KOPT-K1 (cell line): ENCODE measurements at regions not wholly inside any gene's neighbourhood (a gene's known extent, or its start where the extent isn't known, plus 50 kb on each side); places are given as distances from the start of the nearest gene placed in this dataset.
"Not testable (repeated sequence)": the region's sequence is repeated elsewhere in the genome, so short reads cannot be mapped to it uniquely, and the experiment has no call there.

Experiments used
- H3K27ac ChIP-seq: fragments of 200-600 bp; sonication (generic); 2 replicates; pipeline ENCODE4 v1.5.1; 2016; ENCODE audit warnings: antibody characterized with exemption, mild to moderate bottlenecking, low read depth, low read length; ENCODE audit not compliant: poor library complexity, severe bottlenecking
- H3K36me3 ChIP-seq: fragments of 200-600 bp; sonication (generic); 2 replicates; pipeline ENCODE4 v1.5.1; 2017; ENCODE audit warnings: antibody characterized with exemption, mild to moderate bottlenecking, low read length, moderate library complexity; ENCODE audit not compliant: insufficient read depth
- H3K9me3 ChIP-seq: fragments of 200-600 bp; sonication (generic); 2 replicates; pipeline ENCODE4 v1.5.1; 2017; ENCODE audit warnings: antibody characterized with exemption, low read length, mild to moderate bottlenecking; ENCODE audit not compliant: insufficient read depth, poor library complexity, severe bottlenecking

DNA sequence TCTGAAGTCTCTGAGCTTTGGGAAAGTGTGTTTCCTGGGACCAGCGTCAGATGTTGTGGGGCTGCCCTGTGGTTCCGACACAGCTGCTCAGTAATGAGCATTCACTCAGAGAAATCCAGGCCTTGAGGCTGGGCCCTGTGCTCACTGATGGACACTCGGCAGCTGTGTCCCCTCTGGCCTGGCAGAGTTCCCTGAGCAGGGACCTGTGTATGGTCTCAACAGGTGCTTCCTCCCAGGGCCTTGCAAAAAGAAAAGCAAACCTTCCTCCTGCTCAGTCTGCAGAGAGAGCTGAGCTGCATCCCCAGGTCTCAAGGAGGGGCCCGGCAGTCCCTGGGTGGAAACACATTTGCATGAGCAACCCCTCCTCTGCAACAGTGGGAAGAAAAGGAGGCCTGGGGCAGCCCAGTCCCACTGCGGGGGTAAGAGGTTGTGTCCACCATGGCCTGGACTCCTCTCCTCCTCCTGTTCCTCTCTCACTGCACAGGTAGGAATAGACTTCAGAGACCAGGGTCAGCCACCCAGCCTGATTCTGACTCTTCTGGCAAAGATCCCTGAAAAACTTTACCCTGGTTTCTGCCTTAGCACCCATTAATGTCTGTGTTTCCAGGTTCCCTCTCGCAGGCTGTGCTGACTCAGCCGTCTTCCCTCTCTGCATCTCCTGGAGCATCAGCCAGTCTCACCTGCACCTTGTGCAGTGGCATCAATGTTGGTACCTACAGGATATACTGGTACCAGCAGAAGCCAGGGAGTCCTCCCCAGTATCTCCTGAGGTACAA lies 131.2 kb downstream of the VPREB1 start:
- Histone ChIP-seq H3K9me3 (no peaks in the 10 kb centered on the region), H3K27ac (no peak overlapping the region), H3K36me3 (no peaks in the 10 kb centered on the region)

DNA sequence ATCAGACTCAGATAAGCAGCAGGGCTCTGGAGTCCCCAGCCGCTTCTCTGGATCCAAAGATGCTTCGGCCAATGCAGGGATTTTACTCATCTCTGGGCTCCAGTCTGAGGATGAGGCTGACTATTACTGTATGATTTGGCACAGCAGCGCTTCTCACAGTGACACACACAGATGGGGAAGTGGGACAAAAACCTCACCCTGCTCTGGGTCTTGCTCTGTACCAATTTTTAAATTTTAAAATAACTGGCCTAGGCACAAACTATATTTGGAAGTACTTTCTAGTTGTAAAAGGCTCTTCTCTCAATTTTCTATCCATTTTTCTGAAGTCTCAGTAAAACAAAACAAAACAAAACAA lies 131.7 kb downstream of the VPREB1 start:
- no peaks in the 10 kb centered on the region for H3K36me3 ChIP-seq
- H3K27ac ChIP-seq = no peak overlapping the region
- no peaks in the 10 kb centered on the region for H3K9me3 ChIP-seq

DNA sequence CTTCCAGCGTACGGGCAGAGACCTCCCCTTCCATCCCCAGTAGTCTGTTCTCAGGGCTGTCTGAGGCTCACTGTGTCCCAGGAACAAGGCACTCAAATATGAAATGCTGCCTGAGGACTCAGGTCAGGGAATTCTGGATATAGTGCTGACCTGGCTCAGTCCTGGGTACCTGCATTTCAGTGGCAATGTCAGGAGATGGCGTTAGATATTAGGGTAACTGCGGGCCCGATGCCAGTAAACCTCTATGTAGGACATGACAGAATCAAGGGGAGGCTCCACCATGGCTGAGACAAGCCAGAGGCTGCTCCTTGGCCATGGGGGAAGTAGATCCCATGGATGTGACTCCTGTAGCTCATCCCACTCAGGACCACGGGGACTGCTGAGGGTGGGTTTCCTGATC lies 131.7 kb downstream of the ZNF280B start:
- not testable (repeated sequence) for H3K27ac ChIP-seq, H3K36me3 ChIP-seq, H3K9me3 ChIP-seq

DNA sequence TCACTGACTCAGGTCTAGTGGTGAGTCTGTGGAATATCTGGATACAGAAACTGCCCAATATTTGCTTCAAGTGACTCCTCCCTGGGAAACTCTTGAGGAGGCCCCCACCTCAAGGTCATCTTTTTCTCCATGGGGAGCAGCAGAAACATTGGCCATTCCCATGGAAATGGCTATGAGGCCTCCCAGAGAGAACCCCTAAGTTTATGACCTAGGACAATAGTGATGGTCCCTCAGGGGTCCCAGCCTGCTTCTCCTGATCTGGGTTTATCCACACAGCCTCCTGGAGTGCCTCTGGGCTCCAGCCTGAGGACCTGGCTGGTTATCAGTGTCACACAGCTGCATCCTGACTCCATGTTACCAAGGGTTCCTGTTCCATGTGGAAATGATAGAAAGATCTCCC lies 131.2 kb downstream of the ZNF280B start:
- H3K27ac ChIP-seq = no peak overlapping the region
- no peaks in the 10 kb centered on the region for H3K36me3 ChIP-seq
- H3K9me3 ChIP-seq = no peaks in the 10 kb centered on the region

DNA sequence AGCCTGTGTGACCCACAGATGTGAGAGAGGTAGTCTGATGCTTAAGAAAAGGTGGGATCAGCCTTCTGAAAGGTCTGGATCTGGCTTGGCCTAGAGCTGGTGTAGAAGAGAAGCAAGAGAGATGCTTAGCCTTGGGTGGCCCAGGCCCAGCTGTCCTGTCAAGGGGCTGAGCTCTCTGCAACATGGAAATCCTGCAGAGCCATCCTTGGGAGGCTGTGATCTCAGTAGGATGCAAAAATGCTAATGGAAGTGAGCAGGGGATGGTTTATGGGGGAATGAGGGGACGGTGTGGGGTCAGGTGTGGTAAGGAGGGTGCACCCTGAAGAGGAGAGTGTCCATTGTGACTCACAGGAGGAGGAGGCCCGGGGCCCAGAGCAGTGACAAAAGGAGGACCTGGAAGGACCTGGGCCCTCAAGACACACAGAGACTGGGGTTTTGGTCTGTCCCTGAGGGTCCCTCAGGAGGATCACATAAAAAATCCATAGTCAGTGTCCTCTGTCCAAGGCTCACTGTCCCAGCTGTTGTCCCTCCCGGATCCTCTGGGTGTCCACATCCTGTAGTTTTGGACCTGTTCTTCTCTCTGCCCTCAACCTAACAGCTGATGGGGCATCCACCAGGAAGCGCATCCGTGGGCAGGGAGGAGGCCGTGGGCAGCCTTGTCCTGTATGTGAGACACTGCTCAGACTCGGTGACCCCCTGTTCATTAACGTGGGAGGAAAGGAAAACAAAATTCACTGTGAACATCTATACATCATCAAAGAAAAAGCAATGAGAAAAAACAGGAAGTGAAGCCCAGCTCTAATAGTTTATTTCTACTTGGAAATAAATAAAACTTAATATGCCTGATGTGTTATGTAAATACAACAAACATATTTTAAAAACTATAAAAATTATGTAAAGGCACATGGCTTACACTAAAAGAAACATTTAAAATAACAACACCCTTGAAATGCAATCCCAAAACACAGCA lies 129.8 kb downstream of the ZNF280B start:
- no peaks in the 10 kb centered on the region for H3K9me3 ChIP-seq
- no peak overlapping the region for H3K27ac ChIP-seq
- no peaks in the 10 kb centered on the region for H3K36me3 ChIP-seq

DNA sequence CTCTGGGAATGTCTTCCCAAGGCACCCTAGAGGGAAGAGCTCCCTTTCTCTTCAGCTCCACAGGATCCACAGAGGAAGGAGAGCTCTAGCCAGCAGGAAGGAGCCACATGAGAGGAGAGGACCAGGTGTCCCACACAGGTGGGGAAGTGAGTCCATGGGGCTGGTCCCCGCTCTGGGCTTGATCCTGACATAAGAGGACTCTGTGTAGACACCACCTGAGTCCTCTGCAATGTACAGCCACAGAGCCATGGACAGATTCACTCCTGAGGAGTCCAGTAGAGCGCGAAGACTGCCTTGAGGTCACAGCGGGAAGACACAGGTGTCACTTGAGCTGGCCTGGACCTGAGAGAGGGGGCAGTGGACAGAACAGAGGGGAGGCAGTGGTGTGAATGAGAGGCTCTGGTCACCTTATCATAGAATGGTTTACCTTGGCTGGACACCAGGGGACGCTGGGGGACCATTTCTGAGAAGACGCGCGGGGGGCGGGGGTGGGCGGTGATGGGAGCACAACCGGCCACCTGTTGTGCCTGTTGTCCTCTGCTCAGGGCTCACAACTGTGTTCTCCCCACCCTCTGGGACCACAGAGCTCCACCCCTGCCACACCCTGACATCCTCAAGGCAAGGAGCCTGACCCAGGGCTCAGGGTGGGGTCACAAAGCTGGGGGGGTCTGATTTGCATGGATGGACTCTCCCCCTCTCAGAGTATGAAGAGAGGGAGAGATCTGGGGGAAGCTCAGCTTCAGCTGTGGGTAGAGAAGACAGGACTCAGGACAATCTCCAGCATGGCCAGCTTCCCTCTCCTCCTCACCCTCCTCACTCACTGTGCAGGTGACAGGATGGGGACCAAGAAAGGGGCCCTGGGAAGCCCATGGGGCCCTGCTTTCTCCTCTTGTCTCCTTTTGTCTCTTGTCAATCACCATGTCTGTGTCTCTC lies 128.2 kb downstream of the ZNF280B start:
- Histone ChIP-seq H3K36me3 (no peaks in the 10 kb centered on the region), H3K27ac (no peak overlapping the region), H3K9me3 (no peaks in the 10 kb centered on the region)

DNA sequence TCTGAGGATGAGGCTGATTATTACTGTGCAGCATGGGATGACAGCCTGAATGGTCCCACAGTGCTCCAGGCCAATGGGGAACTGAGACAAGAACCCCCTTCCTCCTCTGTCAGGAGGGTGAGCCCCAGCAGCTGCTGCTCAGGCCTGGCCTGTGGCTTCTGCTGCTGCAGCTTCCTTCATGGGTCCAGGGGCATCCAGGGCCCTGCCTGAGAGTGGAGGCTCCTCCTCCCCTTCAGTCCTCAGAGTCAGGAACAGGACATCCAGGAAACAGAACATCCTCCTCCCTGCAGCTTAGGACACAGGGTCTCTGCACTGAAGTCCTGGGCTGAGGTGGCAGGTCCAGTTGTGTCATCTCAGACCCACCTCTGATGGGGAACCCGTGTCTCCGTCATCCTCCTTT lies 127.2 kb downstream of the ZNF280B start:
- H3K27ac ChIP-seq, H3K36me3 ChIP-seq, H3K9me3 ChIP-seq: not testable (repeated sequence)

DNA sequence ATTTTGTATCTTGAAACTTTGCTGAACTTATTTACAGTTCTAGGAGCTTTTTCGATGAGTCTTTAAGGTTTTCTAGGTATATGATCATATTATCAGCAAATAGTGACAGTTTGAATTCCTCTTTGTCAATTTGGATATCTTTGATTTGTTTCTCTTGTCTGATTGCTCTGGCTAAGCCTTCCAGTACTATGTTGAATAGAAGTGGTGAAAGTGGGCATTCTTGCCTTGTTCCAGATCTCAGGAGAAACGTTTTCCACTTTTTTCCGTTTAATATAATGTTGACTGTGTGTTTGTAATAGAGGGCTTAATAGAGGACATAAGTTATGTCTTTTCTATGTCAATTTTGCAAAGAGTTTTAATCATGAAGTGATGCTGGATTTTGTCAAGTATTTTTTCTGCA lies 124.3 kb downstream of the ZNF280B start:
- H3K27ac ChIP-seq = no peak overlapping the region
- H3K9me3 ChIP-seq = no peaks in the 10 kb centered on the region
- no peaks in the 10 kb centered on the region for H3K36me3 ChIP-seq

DNA sequence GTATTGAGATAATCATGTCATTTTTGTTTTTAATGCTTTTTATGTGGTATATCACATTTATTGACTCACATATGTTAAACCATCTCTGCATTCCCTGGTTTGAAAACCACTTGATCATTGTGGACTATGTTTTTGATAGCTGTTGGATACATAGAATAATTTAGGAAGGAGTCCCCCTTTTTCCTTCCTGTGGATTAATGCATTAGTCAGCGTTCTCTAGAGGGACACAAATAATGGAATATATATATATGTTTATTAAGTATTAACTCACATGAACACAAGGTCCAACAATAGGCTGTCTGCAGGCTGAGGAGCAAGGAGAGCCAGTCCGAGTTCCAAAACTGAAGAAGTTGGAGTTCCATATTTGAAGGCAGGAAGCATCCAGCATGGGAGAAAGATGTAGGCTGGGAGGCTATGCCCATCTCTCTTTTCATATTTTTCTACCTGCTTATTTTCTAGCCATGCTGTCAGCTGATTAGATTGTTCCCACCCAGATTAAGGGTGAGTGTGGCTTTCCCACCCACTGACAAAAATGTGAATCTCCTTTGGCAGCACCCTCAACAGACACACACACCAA lies 123.8 kb downstream of the ZNF280B start:
- Histone ChIP-seq H3K9me3 (no peaks in the 10 kb centered on the region), H3K36me3 (no peaks in the 10 kb centered on the region), H3K27ac (no peak overlapping the region)

DNA sequence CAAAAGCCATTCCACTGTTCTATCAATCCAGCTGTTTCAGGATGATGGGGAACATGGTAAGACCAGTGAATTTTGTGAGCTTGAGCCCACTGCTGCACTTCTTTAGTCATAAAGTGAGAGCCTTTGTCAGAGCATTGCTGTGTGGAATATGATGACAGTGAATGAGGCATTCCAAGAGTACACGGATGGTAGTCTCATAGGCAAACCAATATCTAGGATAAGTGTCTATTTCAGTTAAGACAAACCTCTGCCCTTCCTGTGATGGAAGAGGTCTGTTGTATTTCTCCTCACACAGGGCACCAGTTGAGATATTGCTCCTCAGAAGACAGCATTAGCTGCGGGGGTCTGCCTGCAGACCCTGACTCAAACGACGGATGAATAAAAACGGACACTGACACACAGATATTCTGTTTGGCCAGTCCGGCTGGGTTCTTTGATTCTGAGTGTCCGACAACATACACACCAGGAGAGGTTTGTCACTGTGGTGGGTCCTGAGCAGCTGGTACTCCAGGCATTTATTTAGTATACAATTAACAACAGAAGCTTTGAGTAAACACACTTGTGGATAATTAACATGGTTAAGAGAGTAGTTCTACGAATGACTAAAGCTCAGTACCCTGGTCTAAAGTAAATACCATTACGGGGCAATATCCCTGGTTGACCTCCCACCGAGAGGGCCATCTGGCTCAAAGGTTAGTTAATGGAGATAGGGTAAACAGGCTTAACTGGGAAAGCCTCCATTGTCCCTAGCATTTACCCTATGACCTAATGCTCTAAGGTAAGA lies 121.7 kb downstream of the ZNF280B start:
- Histone ChIP-seq H3K9me3 (no peaks in the 10 kb centered on the region), H3K36me3 (no peaks in the 10 kb centered on the region), H3K27ac (no peak overlapping the region)

DNA sequence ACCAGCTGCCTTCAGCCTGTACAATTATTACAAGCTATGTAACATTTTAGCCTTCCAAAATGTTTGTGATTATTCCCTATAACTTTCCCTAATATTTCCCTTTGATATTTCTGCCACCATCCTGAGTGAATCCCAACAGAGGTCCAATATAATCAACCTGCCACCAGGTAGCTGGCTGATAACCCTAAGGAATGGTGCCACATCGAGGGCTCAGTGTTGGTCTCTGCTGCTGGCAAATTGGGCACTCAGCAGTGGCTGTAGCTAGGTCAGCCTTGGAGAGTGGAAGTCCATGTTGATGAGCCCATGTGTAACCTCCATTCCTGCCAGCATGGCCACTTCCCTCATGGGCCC lies 121.2 kb downstream of the ZNF280B start:
- H3K9me3 ChIP-seq = no peaks in the 10 kb centered on the region
- H3K36me3 ChIP-seq = no peaks in the 10 kb centered on the region
- no peak overlapping the region for H3K27ac ChIP-seq

DNA sequence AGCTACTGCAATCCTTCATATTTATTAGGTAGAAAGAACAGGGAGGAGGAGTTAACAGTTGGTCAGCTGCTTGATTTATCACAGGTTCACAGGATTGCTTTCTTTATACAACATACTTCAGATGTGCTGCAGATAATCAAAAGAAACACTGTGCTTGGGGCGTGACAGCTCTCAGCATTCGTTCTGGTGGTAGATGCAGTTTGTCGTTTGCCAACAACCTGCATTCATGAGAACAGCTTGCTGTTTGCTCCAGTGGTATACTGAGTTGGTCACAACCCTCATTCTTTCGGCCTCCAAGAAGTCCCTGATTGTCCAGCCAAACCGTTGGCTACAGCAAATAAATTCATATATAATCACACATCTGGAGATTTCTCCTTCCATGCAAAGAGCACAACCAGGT lies 120.5 kb downstream of the ZNF280B start:
- H3K27ac ChIP-seq = no peak overlapping the region
- H3K36me3 ChIP-seq = no peaks in the 10 kb centered on the region
- H3K9me3 ChIP-seq = no peaks in the 10 kb centered on the region

DNA sequence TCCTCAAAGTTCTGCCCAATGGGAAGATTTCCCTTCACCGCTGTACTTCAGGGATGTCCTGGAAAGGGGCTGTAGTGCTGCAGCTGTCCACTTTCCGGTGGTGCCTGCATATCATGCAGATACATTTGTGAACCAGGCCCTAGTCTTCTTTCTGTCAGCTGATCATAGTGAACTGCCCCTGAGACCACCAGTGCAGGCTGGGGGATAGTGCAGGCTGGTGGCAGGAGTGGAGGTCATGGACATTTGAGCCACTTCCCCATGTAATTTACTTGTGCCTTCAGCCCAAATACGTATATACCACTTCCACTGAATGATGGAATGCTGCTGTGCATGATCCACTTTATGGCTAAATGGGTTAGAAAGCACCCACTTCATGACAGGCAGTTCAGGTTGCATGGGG lies 120.0 kb downstream of the ZNF280B start:
- no peaks in the 10 kb centered on the region for H3K9me3 ChIP-seq
- H3K36me3 ChIP-seq = no peaks in the 10 kb centered on the region
- no peak overlapping the region for H3K27ac ChIP-seq

DNA sequence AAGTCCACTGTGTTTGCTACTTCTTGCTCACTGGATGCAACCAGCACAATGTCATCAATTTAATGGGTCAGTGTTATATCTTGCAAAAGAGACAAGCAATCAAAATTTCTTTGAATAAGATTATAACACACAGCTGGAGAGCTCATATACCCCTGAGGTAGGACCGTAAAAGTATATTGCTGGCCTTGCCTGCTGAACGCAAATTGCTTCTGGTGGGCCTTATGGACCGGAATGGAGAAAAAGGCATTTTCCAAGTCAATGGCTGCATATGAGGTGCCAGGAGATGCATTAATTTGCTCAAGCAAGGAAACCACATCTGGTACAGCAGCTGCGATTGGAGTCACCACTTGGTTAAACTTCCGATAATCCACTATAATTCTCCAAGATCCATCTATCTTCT lies 119.1 kb downstream of the ZNF280B start:
- no peak overlapping the region for H3K27ac ChIP-seq
- no peaks in the 10 kb centered on the region for H3K36me3 ChIP-seq
- peaks cover 5% of the 10 kb centered on the region for H3K9me3 ChIP-seq
